T-helper 22 cell (primary cell): ENCODE measurements at regions not wholly inside any gene's neighbourhood (a gene's known extent, or its start where the extent isn't known, plus 50 kb on each side); places are given as distances from the start of the nearest gene placed in this dataset.

Experiments
- DNase-seq: peaks from one replicate; pipeline ENCODE4 v3.0.0-alpha.2; 2020; ENCODE audit warnings: low read depth

GRCh38 chr1:193593147-193593885 lies 406.9 kb upstream of the B3GALT2 start:
- DNase-seq, result no peak

- no peak for DNase-seq
Measured at GRCh38 chr1:193592317-193592716, 405.9 kb upstream of the B3GALT2 start.

DNA sequence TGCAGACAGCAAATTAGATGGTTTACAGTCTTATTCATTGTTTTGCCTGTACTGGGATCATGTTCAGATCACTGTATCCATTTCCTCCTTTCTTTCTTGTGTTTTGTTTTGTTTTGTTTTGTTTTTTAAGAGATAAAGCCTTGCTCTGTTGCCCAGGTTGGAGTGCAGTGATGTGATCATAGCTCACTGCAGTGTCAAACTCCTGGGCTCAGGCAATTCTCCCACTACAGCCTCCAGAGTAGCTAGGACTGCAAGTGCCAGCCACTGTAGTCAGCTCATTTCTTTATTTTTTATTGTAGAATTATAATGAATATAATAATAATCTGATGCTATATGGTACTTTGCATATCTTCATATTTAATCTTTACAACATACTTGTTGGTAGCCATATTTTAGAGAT lies 403.7 kb upstream of the B3GALT2 start:
- DNase-seq, result no peak

DNA sequence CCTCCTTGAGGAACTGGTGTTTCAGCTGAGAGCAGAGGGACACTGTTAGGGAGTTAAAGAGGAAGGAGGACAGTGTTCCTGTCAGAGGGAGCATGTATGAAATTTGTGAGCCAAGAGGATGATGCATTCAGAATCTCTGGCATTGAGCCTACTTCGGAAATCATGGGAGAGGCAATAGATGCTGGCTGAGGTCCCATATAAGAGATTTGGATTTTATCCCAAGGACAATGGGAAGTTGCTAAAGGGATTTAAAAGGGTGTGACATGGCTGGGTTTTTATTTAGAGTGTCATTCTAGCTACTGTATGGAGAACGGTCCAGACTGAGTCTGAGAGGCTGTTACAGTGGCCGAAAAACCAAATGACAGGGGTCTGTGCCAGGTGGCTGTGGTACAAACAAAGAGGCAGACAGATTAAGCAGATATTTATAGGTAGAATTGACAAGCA lies 403.2 kb upstream of the B3GALT2 start:
- DNase-seq, result no peak

- DNase-seq, result no peak
Measured at GRCh38 chr1:193588311-193589082, 402.1 kb upstream of the B3GALT2 start.

DNA sequence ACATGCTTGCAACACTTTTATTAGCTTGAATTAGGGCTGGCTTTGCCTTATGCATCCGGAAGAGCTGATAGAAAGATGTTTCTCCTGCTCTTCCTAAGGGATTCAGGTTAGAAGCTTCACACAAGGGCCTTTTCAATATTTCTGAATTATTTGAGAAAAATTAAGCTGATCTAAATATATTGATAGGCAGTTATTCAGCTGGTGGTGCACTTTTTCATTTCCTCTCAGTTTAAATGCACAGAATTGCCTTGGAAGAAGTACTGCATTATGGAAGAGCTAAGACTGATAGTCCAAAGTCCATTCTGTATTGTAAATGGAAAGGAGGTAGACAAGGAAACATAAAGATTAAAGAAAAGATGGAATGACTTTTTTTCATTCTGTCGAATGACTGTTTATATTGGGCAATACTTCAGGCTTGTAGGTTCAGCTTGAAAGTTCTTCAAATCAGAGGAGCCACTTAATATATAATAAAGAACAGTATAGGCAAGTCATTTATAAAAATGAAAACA lies 398.4 kb upstream of the B3GALT2 start:
- DNase-seq, result no peak

DNA sequence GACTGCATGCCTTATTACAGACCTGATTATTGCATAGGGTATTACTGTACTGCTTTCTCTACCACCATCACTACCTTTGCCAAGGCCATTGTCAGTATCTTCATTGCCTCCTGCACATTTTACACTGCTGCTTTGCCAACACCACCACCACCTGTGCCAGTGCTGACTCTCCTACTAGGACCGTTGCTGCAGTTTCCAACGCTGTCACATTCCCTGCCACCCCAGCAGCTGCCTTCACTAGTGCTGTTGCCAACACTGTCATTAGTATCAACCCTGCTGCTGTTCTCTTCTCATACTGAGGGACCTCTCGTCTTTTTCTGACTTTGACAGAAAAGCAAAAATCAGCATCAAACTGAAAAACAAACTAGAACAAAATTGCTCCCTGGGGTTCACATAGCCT lies 394.9 kb upstream of the B3GALT2 start:
- DNase-seq, result no peak

- no peak for DNase-seq
Measured at GRCh38 chr1:193580419-193580818, 394.0 kb upstream of the B3GALT2 start.

DNA sequence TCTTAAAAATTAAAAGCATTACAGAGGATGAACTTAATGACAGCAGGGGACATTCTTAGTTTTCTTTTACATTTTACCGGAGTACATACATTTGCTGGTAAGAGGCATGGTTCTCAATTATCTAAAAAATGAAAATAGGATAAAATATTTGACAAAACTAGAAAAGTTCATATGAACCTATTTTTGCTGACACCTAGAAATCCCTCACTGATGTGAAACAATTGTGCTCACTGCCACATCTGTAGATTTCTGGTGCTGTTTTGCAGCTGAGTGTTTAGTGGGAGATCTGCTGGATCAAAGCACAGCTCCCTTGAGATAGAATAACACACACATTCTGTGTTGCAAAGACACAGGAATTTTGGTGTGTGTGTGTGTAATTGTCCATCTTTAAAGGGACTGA lies 392.9 kb upstream of the B3GALT2 start:
- DNase-seq, result no peak

DNA sequence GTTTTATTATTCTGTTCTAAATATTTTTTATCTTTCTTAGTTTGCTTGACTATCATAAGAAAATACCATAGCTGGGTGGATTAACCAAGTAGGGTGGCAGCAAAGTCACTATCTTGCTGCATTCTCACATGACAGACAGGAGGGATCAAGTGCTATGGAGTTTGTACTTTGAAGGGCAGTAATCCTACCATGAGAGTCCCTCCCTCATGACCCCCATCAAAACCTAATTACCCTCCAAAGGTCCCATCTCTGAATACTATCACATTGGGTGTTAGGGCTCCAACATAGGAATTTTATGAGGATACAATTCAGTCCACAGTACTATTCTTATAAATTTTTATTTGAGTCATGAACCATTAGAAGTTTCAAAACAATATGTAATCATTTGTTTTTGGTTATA lies 388.5 kb upstream of the B3GALT2 start:
- DNase-seq, result no peak

GRCh38 chr1:193569983-193570269 lies 383.5 kb upstream of the B3GALT2 start:
- DNase-seq, result no peak

- DNase-seq, result no peak
Measured at GRCh38 chr1:193569096-193569982, 382.9 kb upstream of the B3GALT2 start.

DNA sequence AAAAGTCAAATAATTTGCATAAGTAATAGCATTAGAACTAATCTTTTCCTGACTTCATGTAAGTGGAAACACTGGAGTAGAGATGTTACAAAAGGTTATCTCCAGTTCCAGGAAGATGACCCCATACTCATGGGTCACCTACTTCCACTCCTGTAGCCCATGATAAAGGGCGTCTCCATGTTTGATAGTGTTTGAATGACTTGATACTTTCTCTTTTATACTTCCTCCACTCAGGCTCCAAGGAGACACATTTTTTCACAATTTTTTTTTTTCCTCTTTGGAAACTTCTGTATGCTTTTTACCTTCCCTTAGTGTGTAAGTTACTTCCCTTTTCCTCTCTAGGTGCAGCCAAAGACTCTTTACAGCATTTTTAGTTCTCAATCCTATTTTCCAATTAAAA lies 382.1 kb upstream of the B3GALT2 start:
- DNase-seq, result no peak

- DNase-seq, result no peak
Measured at GRCh38 chr1:193567937-193568336, 381.5 kb upstream of the B3GALT2 start.

GRCh38 chr1:193566735-193567134 lies 380.3 kb upstream of the B3GALT2 start:
- no peak for DNase-seq

DNA sequence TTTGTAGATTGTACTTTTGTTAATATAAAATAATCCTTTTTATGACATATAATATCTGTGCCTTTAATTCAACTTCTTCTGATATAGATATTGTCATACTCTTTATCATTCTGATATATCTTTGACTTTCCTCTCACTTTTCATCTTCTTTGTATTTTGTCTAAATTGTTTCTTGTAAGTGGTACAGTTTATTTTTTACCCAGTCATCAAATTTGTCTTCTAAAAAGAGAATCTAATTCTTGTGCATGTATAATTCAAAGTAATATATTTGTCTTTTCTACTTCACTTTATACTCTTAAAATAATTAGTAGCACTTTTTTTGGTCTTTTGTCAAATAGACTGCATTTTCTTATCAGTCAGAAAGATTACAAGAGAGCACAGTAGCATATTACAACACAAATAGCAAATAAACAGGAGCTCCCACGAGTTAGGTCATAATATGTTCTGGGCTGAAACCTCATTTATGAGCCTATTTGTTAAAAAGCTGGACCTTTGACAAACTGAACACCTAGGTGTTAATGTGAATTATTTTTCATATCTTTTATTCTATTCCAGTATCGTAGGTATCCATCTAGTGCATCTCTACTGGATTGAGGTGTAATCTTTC lies 379.7 kb upstream of the B3GALT2 start:
- DNase-seq, result no peak

GRCh38 chr1:193562121-193562520 lies 375.7 kb upstream of the B3GALT2 start:
- no peak for DNase-seq

- no peak for DNase-seq
Measured at GRCh38 chr1:193558491-193559028, 372.1 kb upstream of the B3GALT2 start.

- no peak for DNase-seq
Measured at GRCh38 chr1:193555662-193556441, 369.4 kb upstream of the B3GALT2 start.

- no peak for DNase-seq
Measured at GRCh38 chr1:193553564-193553963, 367.2 kb upstream of the B3GALT2 start.

DNA sequence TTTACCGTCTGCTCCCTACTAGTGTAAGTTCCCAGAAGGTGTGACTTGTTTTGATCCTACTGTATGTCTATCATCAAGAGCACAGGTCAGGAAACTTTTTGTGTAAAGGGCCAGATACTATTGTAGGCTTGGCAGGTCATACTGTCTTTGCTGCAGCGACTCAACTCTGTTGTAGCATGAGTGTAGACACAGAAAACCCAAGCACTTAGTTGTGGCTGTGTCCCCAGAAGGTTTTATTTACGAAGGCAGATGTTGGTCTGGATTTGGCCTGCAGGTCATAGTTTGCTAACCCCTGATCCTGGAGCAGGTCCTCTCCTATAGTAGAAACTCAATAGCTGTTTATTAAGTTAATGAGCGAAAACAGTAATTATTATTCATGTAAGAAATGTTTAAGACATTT lies 365.9 kb upstream of the B3GALT2 start:
- no peak for DNase-seq
